ENCODE measurements at regions not wholly inside any gene's neighbourhood (a gene's known extent, or its start where the extent isn't known, plus 50 kb on each side); places are given as distances from the start of the nearest gene placed in this dataset.

GRCh38 chr7:17495655-17496394 lies 197.4 kb downstream of the AHR start:
- ATAC-seq (replicated peaks in 6 of 8): peak in 1 of 8 experiments; percentile 63
- 63 to 100% (median 100%) methylated on average over 1 to 2 of the region's 2 CpGs; no CpG with 5 or more reads in 2 of the 10 experiments for WGBS, 10 experiments
- Histone ChIP-seq H3K4me1 (replicated peaks in 1 of 2) (no peaks in the 10 kb centered on the region), H3K4me3 (no peak overlapping the region), H3K27ac (no peak overlapping the region)
- in situ Hi-C loops (cut with MboI; ENCODE audit: low pct_unique_long_range_greater_than_20kb in 2 of 9, low sequenced_read_pairs in 9 of 9, unreplicated experiment in 9 of 9): no loop called here

DNA sequence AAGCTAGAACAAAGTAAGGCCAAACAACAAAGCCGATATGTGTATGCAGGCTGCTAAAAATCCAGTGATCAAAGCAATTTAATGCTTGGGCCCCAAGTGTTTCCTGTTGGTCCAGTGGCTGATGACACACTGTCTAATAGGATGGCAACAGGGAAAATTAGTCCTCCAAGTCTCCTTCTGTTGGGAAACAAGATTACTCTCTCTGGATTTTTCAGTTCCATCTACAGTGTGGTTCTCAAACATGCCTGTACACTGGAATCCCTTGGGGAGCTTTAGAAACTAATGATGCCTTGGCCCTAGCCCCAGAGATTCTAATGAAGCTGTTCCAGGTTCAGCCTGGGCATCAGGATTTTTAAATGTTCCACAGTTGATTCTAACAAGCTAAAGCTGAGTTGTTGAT lies 198.7 kb downstream of the AHR start:
- Histone ChIP-seq H3K4me1 (replicated peaks in 1 of 2) (no peaks in the 10 kb centered on the region), H3K4me3 (no peak overlapping the region), H3K27ac (no peak overlapping the region)
- WGBS, 10 experiments: 40 to 100% (median 73%) methylated on average over 1 of the region's 1 CpG; no CpG with 5 or more reads in 6 of the 10 experiments
- in situ Hi-C loops (cut with MboI; ENCODE audit: low pct_unique_long_range_greater_than_20kb in 2 of 9, low sequenced_read_pairs in 9 of 9, unreplicated experiment in 9 of 9): no loop called here
- ATAC-seq (replicated peaks in 6 of 8): peak in 2 of 8 experiments; percentile 16 to 27

GRCh38 chr7:17497549-17498167 lies 199.2 kb downstream of the AHR start:
- peak in 3 of 8 experiments; percentile 30 to 78 (median 34) for ATAC-seq (replicated peaks in 6 of 8)
- Histone ChIP-seq H3K4me1 (replicated peaks in 1 of 2) (no peaks in the 10 kb centered on the region), H3K27ac (no peak overlapping the region), H3K4me3 (no peak overlapping the region)
- 0 to 91% (median 33%) methylated on average over 2 to 4 of the region's 5 CpGs for WGBS, 10 experiments
- in situ Hi-C loops (cut with MboI; ENCODE audit: low pct_unique_long_range_greater_than_20kb in 2 of 9, low sequenced_read_pairs in 9 of 9, unreplicated experiment in 9 of 9): no loop called here

DNA sequence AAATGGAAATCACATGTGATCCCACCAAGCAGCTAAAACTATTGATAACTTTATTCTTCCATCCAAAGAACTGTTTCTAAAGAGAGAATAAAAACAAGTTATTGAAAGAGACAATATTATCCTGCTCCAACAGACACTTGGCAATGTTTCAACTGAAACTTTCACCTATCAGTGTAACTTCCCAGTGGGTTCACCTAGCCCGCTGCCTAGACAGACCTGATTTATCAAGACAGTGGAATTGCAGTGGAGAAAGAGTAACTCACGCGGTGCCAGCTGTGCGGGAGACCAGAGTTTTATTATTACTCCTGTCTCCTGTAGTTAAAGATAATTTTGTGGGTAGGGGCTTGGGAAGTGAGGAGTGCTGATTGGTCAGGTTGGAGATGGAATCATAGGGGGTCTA lies 199.8 kb downstream of the AHR start:
- in situ Hi-C loops (cut with MboI; ENCODE audit: low pct_unique_long_range_greater_than_20kb in 2 of 9, low sequenced_read_pairs in 9 of 9, unreplicated experiment in 9 of 9): no loop called here
- Histone ChIP-seq H3K4me1 (replicated peaks in 1 of 2) (no peaks in the 10 kb centered on the region), H3K4me3 (no peak overlapping the region), H3K27ac (no peak overlapping the region)
- WGBS, 10 experiments: 80 to 100% (median 100%) methylated on average over 1 to 4 of the region's 4 CpGs; no CpG with 5 or more reads in 3 of the 10 experiments
- ATAC-seq (replicated peaks in 6 of 8): no peak

GRCh38 chr7:17500736-17501135 lies 202.3 kb downstream of the AHR start:
- H3K4me1 ChIP-seq (replicated peaks in 1 of 2): no peaks in the 10 kb centered on the region
- ATAC-seq (replicated peaks in 6 of 8): no peak
- H3K4me3 ChIP-seq: no peak overlapping the region
- no peak overlapping the region for H3K27ac ChIP-seq
- in situ Hi-C loops (cut with MboI; ENCODE audit: low pct_unique_long_range_greater_than_20kb in 2 of 9, low sequenced_read_pairs in 9 of 9, unreplicated experiment in 9 of 9): no loop called here

DNA sequence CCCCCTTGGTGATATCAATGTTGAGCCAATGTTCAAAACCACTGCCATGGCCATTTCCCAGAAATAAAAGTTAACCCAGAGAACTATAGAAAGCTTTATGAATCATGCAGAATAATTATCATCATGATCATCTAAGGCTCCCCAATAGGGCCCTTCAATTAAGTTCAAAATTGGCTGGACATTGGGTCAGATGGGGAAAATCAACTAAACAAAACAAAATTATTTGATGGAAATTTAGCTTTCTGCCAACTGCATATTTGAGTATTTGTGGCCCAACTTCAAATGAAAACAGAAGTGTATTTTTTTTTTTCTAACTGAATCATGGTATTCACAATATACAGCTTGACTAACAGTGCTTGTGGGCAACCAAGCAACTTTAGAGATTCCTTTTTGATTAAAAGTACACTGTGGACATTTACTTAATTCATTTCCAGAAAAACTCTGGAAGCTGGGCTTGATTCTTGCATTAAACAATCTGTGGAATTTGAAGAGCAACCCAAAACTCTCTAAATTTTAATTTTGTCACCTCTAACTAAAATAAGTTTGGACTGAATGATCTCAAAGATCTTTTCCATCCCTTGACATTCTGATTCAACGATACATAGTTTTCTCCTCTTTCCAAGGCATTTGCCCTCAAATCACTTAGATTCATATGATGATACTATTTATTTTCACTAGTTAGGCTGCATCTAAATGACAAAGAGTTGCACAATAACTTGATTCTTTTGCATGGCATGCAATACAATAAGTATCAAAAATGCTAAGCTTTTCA lies 203.2 kb downstream of the AHR start:
- H3K4me1 ChIP-seq (replicated peaks in 1 of 2): no peaks in the 10 kb centered on the region
- no peak overlapping the region for H3K4me3 ChIP-seq
- 0 to 100% (median 62%) methylated on average over 1 of the region's 1 CpG; no CpG with 5 or more reads in 2 of the 10 experiments for WGBS, 10 experiments
- H3K27ac ChIP-seq: no peak overlapping the region
- no peak for ATAC-seq (replicated peaks in 6 of 8)
- in situ Hi-C loops (cut with MboI; ENCODE audit: low pct_unique_long_range_greater_than_20kb in 2 of 9, low sequenced_read_pairs in 9 of 9, unreplicated experiment in 9 of 9): no loop called here

GRCh38 chr7:17502213-17503060 lies 204.0 kb downstream of the AHR start:
- 14 to 100% (median 75%) methylated on average over 1 to 2 of the region's 2 CpGs; no CpG with 5 or more reads in 1 of the 10 experiments for WGBS, 10 experiments
- in situ Hi-C loops (cut with MboI; ENCODE audit: low pct_unique_long_range_greater_than_20kb in 2 of 9, low sequenced_read_pairs in 9 of 9, unreplicated experiment in 9 of 9): no loop called here
- Histone ChIP-seq H3K27ac (no peak overlapping the region), H3K4me3 (no peak overlapping the region), H3K4me1 (replicated peaks in 1 of 2) (no peaks in the 10 kb centered on the region)
- ATAC-seq (replicated peaks in 6 of 8): no peak

- in situ Hi-C loops (cut with MboI; ENCODE audit: low pct_unique_long_range_greater_than_20kb in 2 of 9, low sequenced_read_pairs in 9 of 9, unreplicated experiment in 9 of 9): no loop called here
- Histone ChIP-seq H3K27ac (no peak overlapping the region), H3K4me1 (replicated peaks in 1 of 2) (no peaks in the 10 kb centered on the region), H3K4me3 (no peak overlapping the region)
- ATAC-seq (replicated peaks in 6 of 8): peak in 3 of 8 experiments; percentile 21 to 85 (median 68)
- 36 to 92% (median 68%) methylated on average over 1 to 3 of the region's 3 CpGs; no CpG with 5 or more reads in 1 of the 10 experiments for WGBS, 10 experiments
Measured at GRCh38 chr7:17506095-17506494, 207.6 kb downstream of the AHR start.

GRCh38 chr7:17506596-17506995 lies 208.1 kb downstream of the AHR start:
- Histone ChIP-seq H3K4me3 (no peak overlapping the region), H3K4me1 (replicated peaks in 1 of 2) (no peaks in the 10 kb centered on the region), H3K27ac (no peak overlapping the region)
- in situ Hi-C loops (cut with MboI; ENCODE audit: low pct_unique_long_range_greater_than_20kb in 2 of 9, low sequenced_read_pairs in 9 of 9, unreplicated experiment in 9 of 9): no loop called here
- 82 to 100% (median 97%) methylated on average over 2 of the region's 2 CpGs for WGBS, 10 experiments
- no peak for ATAC-seq (replicated peaks in 6 of 8)

DNA sequence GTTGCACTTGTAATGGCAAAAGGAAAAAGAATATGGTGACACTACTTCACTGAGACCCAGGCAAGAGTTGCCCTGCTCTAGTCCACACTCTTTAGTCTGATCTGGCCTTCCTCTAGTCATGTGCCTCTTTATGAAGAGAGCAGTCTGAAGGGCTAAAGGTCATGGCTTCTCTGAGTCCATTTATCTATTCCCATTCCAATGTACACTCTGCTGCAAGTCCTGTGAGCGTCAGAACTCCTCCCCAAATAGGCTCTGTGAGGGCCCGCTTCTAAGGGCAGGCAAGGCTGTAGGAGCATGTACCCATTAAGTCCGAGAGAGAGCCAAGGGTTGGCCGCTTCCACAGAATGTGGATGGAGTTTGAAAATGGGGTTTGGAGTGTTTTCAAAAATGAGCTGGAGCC lies 209.3 kb downstream of the AHR start:
- ATAC-seq (replicated peaks in 6 of 8): no peak
- Histone ChIP-seq H3K4me3 (no peak overlapping the region), H3K27ac (no peak overlapping the region), H3K4me1 (replicated peaks in 1 of 2) (no peaks in the 10 kb centered on the region)
- 87 to 100% (median 98%) methylated on average over 1 to 4 of the region's 4 CpGs; no CpG with 5 or more reads in 4 of the 10 experiments for WGBS, 10 experiments
- in situ Hi-C loops (cut with MboI; ENCODE audit: low pct_unique_long_range_greater_than_20kb in 2 of 9, low sequenced_read_pairs in 9 of 9, unreplicated experiment in 9 of 9): no loop called here

- Histone ChIP-seq H3K4me3 (no peak overlapping the region), H3K4me1 (replicated peaks in 1 of 2) (no peaks in the 10 kb centered on the region), H3K27ac (no peak overlapping the region)
- ATAC-seq (replicated peaks in 6 of 8): peak in 1 of 8 experiments; percentile 46
- 10 to 100% (median 70%) methylated on average over 1 to 2 of the region's 2 CpGs for WGBS, 10 experiments
- in situ Hi-C loops (cut with MboI; ENCODE audit: low pct_unique_long_range_greater_than_20kb in 2 of 9, low sequenced_read_pairs in 9 of 9, unreplicated experiment in 9 of 9): no loop called here
Measured at GRCh38 chr7:17512181-17512675, 213.8 kb downstream of the AHR start.

DNA sequence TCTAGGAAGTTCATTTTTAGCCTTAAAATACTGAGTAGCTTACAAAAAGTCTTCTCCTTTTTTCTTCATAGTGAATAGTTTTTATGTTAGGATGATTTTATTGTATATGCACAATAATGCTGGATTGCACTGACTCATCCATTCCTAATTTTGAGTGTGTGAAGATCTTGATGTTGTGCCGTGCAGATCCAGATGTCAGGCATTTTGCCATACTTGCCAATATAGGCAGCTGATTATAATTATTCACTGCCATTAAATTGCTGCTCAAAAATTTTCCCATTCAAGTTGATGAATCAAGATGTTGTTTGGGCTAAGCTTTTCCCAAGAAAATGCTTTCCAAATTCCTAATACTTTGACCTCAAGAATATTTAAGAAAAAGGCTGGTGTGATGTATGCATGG lies 218.3 kb downstream of the AHR start:
- in situ Hi-C loops (cut with MboI; ENCODE audit: low pct_unique_long_range_greater_than_20kb in 2 of 9, low sequenced_read_pairs in 9 of 9, unreplicated experiment in 9 of 9): no loop called here
- no peaks in the 10 kb centered on the region for H3K4me1 ChIP-seq (replicated peaks in 1 of 2)
- H3K27ac ChIP-seq: no peak overlapping the region
- peak in 1 of 8 experiments; percentile 49 for ATAC-seq (replicated peaks in 6 of 8)
- 0 to 100% (median 23%) methylated on average over 1 of the region's 1 CpG; no CpG with 5 or more reads in 4 of the 10 experiments for WGBS, 10 experiments
- no peak overlapping the region for H3K4me3 ChIP-seq
